ENCODE measurements at regions not wholly inside any gene's neighbourhood (a gene's known extent, or its start where the extent isn't known, plus 50 kb on each side); places are given as distances from the start of the nearest gene placed in this dataset.

GRCh38 chr3:71956069-71956340, 171.1 kb upstream of the PROK2 start:
- H2AFZ ChIP-seq = no peak overlapping the region
- H3K4me2 ChIP-seq = no peak overlapping the region
- no peak for DNase-seq
- intact Hi-C loops (cut with micrococcal nuclease; ENCODE audit: unreplicated experiment) = no loop called here
- ChIA-PET POLR2A (ENCODE audit: unreplicated experiment) (no interaction called here), CTCF (no interaction called here)
- no peaks in the 10 kb centered on the region for H3K4me1 ChIP-seq (replicated peaks; ENCODE audit: insufficient read depth)
- no peaks in the 10 kb centered on the region for H3K27me3 ChIP-seq (ENCODE audit: insufficient read depth, low read depth)
- no peaks in the 10 kb centered on the region for H4K20me1 ChIP-seq (ENCODE audit: insufficient read depth)
- H3K79me2 ChIP-seq (ENCODE audit: low read depth) = no peaks in the 10 kb centered on the region
- no peak overlapping the region for H3K27ac ChIP-seq
- no peak overlapping the region for H3K4me3 ChIP-seq
- no peak for TF ChIP-seq CTCF (conservative IDR thresholded peaks at IDR 0.05)
- TF ChIP-seq EZH2 (IDR thresholded peaks at IDR 0.05; ENCODE audit: low read depth) = no peak
- H3K36me3 ChIP-seq (ENCODE audit: low read depth) = no peaks in the 10 kb centered on the region
- H3K9me3 ChIP-seq (ENCODE audit: insufficient read depth, low read depth) = no peaks in the 10 kb centered on the region
- no TSS peak for BruUV-seq (replicated peaks)
- H3F3A ChIP-seq (ENCODE audit: insufficient read depth, low read depth) = no peaks in the 10 kb centered on the region
- no peaks in the 10 kb centered on the region for H3K9me2 ChIP-seq (ENCODE audit: insufficient read depth)

GRCh38 chr3:71955240-71956068, 170.5 kb upstream of the PROK2 start:
- intact Hi-C loops (cut with micrococcal nuclease; ENCODE audit: unreplicated experiment) = loop anchor here (1.0 kb wide), 1 partner anchor 867 kb away; no protein-coding TSS in a partner anchor
- DNase-seq = peak; percentile 36 to 48
- Histone ChIP-seq H3F3A (ENCODE audit: insufficient read depth, low read depth) (no peaks in the 10 kb centered on the region), H3K9me2 (ENCODE audit: insufficient read depth) (no peaks in the 10 kb centered on the region), H4K20me1 (ENCODE audit: insufficient read depth) (no peaks in the 10 kb centered on the region), H3K4me1 (replicated peaks; ENCODE audit: insufficient read depth) (no peaks in the 10 kb centered on the region), H3K4me3 (no peak overlapping the region), H3K36me3 (ENCODE audit: low read depth) (no peaks in the 10 kb centered on the region), H3K27me3 (ENCODE audit: insufficient read depth, low read depth) (no peaks in the 10 kb centered on the region), H3K79me2 (ENCODE audit: low read depth) (no peaks in the 10 kb centered on the region), H2AFZ (no peak overlapping the region), H3K9me3 (ENCODE audit: insufficient read depth, low read depth) (no peaks in the 10 kb centered on the region), H3K4me2 (no peak overlapping the region), H3K27ac (no peak overlapping the region)
- ChIA-PET POLR2A (ENCODE audit: unreplicated experiment) (no interaction called here), CTCF (no interaction called here)
- BruUV-seq (replicated peaks) = no TSS peak
- TF ChIP-seq EZH2 (IDR thresholded peaks at IDR 0.05; ENCODE audit: low read depth) (no peak), CTCF (conservative IDR thresholded peaks at IDR 0.05) (peak; percentile 58)

- Histone ChIP-seq H3K79me2 (ENCODE audit: low read depth) (no peaks in the 10 kb centered on the region), H3K4me1 (replicated peaks; ENCODE audit: insufficient read depth) (no peaks in the 10 kb centered on the region), H3K9me2 (ENCODE audit: insufficient read depth) (no peaks in the 10 kb centered on the region), H2AFZ (no peak overlapping the region), H3K27me3 (ENCODE audit: insufficient read depth, low read depth) (peaks cover 19% of the 10 kb centered on the region), H3K9me3 (ENCODE audit: insufficient read depth, low read depth) (no peaks in the 10 kb centered on the region), H3K36me3 (ENCODE audit: low read depth) (no peaks in the 10 kb centered on the region), H3F3A (ENCODE audit: insufficient read depth, low read depth) (no peaks in the 10 kb centered on the region), H3K27ac (no peak overlapping the region), H4K20me1 (ENCODE audit: insufficient read depth) (no peaks in the 10 kb centered on the region), H3K4me2 (no peak overlapping the region), H3K4me3 (no peak overlapping the region)
- ChIA-PET POLR2A (ENCODE audit: unreplicated experiment) (no interaction called here), CTCF (no interaction called here)
- no TSS peak for BruUV-seq (replicated peaks)
- no peak for TF ChIP-seq EZH2 (IDR thresholded peaks at IDR 0.05; ENCODE audit: low read depth)
- TF ChIP-seq CTCF (conservative IDR thresholded peaks at IDR 0.05) = no peak
- no peak for DNase-seq
- intact Hi-C loops (cut with micrococcal nuclease; ENCODE audit: unreplicated experiment) = no loop called here
These were observed 166.9 kb upstream of the PROK2 start for GRCh38 chr3:71951842-71952241.
